Erythroblast (primary cell): ENCODE measurements at regions not wholly inside any gene's neighbourhood (a gene's known extent, or its start where the extent isn't known, plus 50 kb on each side); places are given as distances from the start of the nearest gene placed in this dataset.

Experiments
- GATA1 ChIP-seq: IDR thresholded peaks from 2 replicates; pipeline ENCODE4 v1.6.1; 2011; ENCODE audit warnings: low read depth, mild to moderate bottlenecking, control low read depth, low read length, moderate library complexity
- POLR2A ChIP-seq: IDR thresholded peaks from 2 replicates; pipeline ENCODE4 v1.6.1; 2011; ENCODE audit warnings: mild to moderate bottlenecking, low read length

GRCh38 chr17:21517538-21518293, 141.6 kb downstream of the KCNJ12 start:
- TF ChIP-seq POLR2A = no peak
- TF ChIP-seq GATA1 = no peak
